ENCODE measurements at regions not wholly inside any gene's neighbourhood (a gene's known extent, or its start where the extent isn't known, plus 50 kb on each side); places are given as distances from the start of the nearest gene placed in this dataset.

DNA sequence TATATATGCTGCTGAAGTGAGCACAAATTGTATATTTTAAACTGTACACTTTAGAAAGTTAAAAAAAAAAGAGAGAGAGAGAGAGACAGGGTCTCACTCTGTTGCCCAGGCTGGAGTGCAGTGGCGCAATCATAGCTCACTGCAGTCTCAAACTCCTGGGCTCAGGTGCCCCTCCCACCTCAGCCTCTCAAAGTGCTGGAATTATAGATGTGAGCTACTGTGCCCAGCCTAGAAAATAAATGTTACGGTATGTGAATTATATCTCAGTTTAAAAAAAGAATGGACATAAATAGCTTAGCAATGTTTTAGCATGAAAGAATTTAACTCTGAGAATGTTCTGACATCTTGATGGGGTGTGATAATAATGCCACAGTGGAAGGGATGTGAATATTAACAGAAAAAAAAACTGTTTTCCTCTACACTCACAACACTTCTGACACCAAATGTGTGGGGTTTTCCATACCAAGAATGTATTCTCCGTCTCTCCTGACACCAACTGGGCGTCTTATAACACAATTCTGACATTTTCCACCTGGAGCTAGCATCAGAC, 162.1 kb downstream of the PLCE1 start:
- no peak overlapping the region for H3K27ac Mint-ChIP-seq

More for the DNA sequence above, 162.1 kb downstream of the PLCE1 start:
- H3K9me3 Mint-ChIP-seq, result peaks cover 4% of the 10 kb centered on the region
- no peaks in the 10 kb centered on the region; the same call in 1 of the 2 replicates for H3K27me3 Mint-ChIP-seq (ENCODE audit: low read depth)
- H3K36me3 Mint-ChIP-seq, result no peaks in the 10 kb centered on the region
- ATAC-seq (no peak), DNase-seq (ENCODE audit: low spot score) (no peak)
- no peaks in the 10 kb centered on the region for H3K4me1 Mint-ChIP-seq
- TF ChIP-seq RELA (CRISPR knock-in tag; IDR thresholded peaks at IDR 0.05; ENCODE audit: borderline replicate concordance), result no peak
- TF ChIP-seq ATF2 (CRISPR knock-in tag; IDR thresholded peaks at IDR 0.05; ENCODE audit: borderline replicate concordance, low read depth), result no peak
- TF ChIP-seq, protein P1, sequence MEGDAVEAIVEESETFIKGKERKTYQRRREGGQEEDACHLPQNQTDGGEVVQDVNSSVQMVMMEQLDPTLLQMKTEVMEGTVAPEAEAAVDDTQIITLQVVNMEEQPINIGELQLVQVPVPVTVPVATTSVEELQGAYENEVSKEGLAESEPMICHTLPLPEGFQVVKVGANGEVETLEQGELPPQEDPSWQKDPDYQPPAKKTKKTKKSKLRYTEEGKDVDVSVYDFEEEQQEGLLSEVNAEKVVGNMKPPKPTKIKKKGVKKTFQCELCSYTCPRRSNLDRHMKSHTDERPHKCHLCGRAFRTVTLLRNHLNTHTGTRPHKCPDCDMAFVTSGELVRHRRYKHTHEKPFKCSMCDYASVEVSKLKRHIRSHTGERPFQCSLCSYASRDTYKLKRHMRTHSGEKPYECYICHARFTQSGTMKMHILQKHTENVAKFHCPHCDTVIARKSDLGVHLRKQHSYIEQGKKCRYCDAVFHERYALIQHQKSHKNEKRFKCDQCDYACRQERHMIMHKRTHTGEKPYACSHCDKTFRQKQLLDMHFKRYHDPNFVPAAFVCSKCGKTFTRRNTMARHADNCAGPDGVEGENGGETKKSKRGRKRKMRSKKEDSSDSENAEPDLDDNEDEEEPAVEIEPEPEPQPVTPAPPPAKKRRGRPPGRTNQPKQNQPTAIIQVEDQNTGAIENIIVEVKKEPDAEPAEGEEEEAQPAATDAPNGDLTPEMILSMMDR (IDR thresholded peaks at IDR 0.05), result no peak
- no peak for TF ChIP-seq ZNF671 (CRISPR knock-in tag; IDR thresholded peaks at IDR 0.05)
- TF ChIP-seq ZBTB21 (CRISPR knock-in tag; IDR thresholded peaks at IDR 0.05; ENCODE audit: borderline replicate concordance), result no peak
- no peak for TF ChIP-seq ZNF138 (CRISPR knock-in tag; conservative IDR thresholded peaks at IDR 0.05)
- TF ChIP-seq RORB (CRISPR knock-in tag; IDR thresholded peaks at IDR 0.05), result no peak
- TF ChIP-seq STAT6 (CRISPR knock-in tag; conservative IDR thresholded peaks at IDR 0.05; ENCODE audit: low read depth), result no peak
- no peak for TF ChIP-seq CREM (CRISPR knock-in tag; IDR thresholded peaks at IDR 0.05)
- TF ChIP-seq GABPB1 (CRISPR knock-in tag; IDR thresholded peaks at IDR 0.05), result no peak
- no peak for TF ChIP-seq CREB1 (CRISPR knock-in tag; IDR thresholded peaks at IDR 0.05)
- TF ChIP-seq, protein P2, sequence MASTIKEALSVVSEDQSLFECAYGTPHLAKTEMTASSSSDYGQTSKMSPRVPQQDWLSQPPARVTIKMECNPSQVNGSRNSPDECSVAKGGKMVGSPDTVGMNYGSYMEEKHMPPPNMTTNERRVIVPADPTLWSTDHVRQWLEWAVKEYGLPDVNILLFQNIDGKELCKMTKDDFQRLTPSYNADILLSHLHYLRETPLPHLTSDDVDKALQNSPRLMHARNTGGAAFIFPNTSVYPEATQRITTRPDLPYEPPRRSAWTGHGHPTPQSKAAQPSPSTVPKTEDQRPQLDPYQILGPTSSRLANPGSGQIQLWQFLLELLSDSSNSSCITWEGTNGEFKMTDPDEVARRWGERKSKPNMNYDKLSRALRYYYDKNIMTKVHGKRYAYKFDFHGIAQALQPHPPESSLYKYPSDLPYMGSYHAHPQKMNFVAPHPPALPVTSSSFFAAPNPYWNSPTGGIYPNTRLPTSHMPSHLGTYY (CRISPR knock-in tag; IDR thresholded peaks at IDR 0.05), result no peak
- no peak for TF ChIP-seq TEAD1 (CRISPR knock-in tag; IDR thresholded peaks at IDR 0.05)
- TF ChIP-seq ZMAT4 (CRISPR knock-in tag; IDR thresholded peaks at IDR 0.05), result no peak
- TF ChIP-seq ATF3 (CRISPR knock-in tag; conservative IDR thresholded peaks at IDR 0.05), result no peak
- TF ChIP-seq TP53 (CRISPR knock-in tag; IDR thresholded peaks at IDR 0.05), result no peak
- no peak for TF ChIP-seq HMGXB4 (CRISPR knock-in tag; IDR thresholded peaks at IDR 0.05)
- ChIA-PET CTCF (no interaction called here), POLR2A (no interaction called here)
- H3K4me3 Mint-ChIP-seq, result no peak overlapping the region

Measured in WTC11 (cell line).